Anterior cingulate cortex (tissue), 58 donors: ENCODE measurements at regions not wholly inside any gene's neighbourhood (a gene's known extent, or its start where the extent isn't known, plus 50 kb on each side); places are given as distances from the start of the nearest gene placed in this dataset.
"Not testable (repeated sequence)": the region's sequence is repeated elsewhere in the genome, so short reads cannot be mapped to it uniquely, and the experiment has no call there.

Experiments used
- DNase-seq, 58 donors: peaks; one replicate each; lab custom pipeline; 2025; lab: John Stamatoyannopoulos, UW

DNA sequence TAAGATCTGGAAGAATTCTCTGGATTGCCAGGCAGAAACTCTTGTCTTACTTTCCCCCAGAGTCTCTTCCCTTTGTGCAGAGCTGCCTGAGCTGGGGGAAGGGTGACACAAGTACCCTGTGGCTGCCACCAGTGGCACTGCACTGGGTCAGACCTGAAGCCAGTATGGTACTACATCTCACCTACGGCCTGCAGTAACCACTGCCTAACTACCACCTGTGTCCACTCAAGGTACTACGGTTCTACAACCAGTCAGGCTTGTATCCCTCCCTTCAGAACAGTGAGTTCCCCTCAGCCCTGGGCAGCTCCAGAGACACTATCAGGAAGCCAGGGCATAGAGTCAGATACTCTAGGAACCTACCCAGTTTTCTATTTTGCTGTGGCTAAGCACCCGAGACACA lies 212.0 kb upstream of the POU5F2 start:
- no peak for DNase-seq

DNA sequence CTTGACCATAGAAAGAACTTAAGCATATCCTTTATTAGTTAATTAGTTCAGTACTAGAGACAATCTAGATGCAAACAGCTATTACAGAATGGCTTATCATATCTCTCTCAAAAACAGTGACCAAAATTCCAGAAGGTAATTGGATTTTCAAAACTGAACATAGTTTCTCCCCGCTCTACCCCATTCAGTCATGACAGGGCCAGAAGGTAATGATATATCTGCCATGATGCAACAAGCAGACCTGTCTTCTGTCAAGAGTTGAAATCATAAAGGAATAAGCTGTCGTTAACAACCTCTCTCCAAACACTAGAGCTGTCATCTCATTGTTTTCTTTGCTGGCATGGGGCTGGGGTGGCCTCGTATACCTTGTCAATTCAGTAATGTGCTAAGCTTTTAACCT lies 200.5 kb upstream of the POU5F2 start:
- no peak for DNase-seq

DNA sequence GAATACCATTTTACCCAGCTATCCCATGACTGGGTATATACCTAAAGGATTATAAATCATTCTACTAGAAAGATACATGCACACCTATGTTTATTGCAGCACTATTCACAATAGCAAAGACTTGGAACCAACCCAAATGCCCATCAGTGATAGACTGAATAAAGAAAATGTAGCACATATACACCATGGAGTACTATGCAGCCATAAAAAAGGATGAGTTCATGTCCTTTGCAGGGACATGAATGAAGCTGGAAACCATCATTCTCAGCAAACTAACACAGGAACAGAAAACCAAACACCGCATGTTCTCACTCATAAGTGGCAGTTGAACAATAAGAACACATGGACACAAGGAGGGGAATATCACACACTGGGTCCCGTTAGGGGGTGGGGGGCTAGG lies 191.9 kb upstream of the POU5F2 start:
- not testable (repeated sequence) for DNase-seq

- no peak for DNase-seq
Measured at GRCh38 chr5:93930098-93930497, 188.7 kb upstream of the POU5F2 start.

GRCh38 chr5:93929131-93929530 lies 187.7 kb upstream of the POU5F2 start:
- DNase-seq, result no peak

DNA sequence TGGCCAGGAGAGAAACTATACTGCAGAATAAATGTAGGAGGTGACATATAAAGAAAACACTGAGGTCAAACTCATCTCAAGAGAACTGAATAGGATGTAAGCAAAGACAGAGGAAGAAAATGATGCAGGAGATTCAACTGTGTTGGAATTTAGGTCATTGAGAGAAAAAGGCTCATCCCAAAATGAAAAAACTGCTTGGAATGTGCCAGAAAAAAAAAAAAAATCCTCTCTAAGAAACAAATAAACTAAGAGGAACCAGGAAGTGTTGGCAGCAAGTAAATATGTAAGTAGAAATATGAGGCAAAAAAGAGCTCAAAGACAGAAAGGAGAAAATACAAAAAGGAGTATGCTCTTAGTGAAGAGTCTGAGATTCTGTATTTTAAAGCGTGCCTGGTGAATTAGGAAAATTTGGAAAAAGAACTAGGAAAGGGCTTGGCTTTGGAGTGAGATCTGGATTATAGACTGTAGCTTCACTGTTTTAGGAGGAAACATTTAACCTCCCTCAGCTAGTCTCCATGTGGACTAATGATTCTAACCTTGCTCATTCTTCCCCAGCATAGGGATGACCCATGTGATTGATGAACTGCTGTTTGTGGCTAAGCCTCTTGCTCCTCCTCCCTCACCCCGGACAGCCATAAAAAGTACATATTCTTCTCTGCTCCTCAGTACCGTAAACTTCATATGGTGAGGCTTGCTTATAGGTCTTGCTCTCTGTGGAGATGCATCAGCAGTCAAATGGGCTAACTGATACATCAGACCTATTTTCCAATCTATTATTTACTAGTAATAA lies 185.6 kb upstream of the POU5F2 start:
- DNase-seq, result no peak

DNA sequence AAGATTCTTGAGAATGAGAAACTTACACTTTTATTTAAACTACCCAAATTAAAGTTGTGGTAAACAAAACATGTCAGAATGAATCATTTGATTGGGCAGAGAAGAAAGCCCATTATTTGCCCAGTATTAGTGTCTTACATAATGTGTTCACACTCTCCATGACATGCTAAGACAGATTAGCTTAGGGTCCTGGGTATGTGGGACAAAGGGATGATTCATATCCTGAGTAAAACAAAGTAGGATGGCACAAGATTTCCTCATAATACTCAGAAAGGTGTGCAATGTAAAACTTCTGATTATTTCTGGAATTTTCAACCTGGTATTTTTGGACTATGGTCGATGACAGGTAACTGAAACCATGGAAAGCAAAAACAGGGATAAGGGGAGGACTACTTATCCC lies 183.9 kb upstream of the POU5F2 start:
- DNase-seq, result no peak

DNA sequence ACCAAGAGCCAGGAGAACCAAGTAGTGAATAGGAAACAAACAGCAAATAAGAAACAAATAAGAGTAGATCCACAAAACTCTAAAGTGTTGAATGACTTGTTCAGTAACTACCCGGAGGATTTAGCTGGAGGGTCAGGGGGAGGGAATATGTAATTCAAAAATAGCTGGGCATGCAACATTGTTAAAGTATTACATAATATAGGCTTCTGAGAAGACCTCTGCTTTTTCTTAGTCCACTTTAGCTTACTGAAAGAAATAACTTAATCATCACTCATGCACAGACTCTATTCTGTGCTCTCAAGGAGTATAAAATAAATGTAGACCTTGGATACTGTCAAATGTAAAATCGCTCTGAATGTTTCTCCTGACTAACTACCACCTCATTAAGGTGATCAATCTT lies 183.2 kb upstream of the POU5F2 start:
- DNase-seq, result no peak

DNA sequence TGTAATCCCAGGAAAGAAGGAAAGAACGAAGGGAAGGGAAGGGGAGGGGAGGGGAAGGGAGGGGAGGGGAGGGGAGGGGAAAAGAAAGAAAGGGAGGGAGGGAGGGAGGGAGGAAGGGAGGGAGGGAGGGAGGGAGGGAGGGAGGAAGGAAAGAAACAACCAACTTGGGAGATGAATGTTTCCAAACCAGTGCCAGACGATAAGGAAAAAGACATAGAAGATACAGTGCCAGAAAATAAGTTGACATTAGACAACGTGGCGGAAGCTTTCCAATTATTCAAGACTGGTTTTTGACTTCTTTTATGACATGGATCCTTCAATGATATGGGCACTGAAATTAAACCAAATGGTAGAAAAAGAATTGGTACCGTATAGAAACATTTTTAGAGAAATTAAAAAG lies 181.2 kb upstream of the POU5F2 start:
- no peak for DNase-seq

DNA sequence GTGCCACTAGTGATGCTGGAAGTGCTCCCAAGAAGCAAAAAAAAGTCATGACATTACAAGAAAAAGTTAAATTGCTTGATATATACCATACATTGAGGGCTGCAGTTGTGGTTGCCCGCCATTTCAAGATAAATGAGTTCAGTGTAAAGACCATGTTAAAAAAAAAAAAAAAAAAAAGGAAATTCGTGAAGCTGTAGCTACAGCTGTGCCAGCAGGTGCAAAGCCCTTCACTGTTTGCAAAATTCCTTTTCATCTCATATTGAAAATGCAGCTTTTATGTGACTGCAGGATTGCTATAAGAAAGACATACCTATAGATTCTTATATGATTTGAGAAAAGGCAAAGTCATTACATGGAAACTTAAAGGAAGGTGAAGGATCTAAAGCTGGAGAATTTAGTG lies 179.6 kb upstream of the POU5F2 start:
- DNase-seq, result no peak

- DNase-seq, result no peak
Measured at GRCh38 chr5:93916872-93917271, 175.5 kb upstream of the POU5F2 start.

- peak in 1 of 58 donors; percentile 2 for DNase-seq
Measured at GRCh38 chr5:93915142-93915553, 173.7 kb upstream of the POU5F2 start.

- peak in 1 of 58 donors; percentile 4 for DNase-seq
Measured at GRCh38 chr5:93911609-93912008, 170.2 kb upstream of the POU5F2 start.

GRCh38 chr5:93909356-93909755 lies 168.0 kb upstream of the POU5F2 start:
- DNase-seq, result no peak

DNA sequence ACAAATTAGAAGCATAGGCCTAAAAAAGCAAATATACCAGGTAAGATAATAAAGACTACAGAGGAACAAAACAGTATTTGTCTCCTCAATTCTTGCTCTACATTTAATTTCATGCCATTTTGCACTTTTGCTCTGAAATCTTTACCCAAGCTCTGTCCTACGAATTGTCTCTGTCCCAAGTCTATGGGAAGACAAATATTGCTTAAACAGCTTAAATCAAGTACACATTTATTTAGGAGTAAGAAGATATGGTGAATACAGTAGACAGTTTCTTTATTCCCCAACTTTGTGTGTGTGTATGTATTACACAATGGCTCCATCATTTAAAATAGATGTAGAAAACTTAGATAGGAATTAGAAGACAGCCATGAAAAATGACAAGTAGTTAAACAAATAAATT lies 163.5 kb upstream of the POU5F2 start:
- DNase-seq, result no peak

GRCh38 chr5:93902288-93902687 lies 160.9 kb upstream of the POU5F2 start:
- DNase-seq, result no peak

DNA sequence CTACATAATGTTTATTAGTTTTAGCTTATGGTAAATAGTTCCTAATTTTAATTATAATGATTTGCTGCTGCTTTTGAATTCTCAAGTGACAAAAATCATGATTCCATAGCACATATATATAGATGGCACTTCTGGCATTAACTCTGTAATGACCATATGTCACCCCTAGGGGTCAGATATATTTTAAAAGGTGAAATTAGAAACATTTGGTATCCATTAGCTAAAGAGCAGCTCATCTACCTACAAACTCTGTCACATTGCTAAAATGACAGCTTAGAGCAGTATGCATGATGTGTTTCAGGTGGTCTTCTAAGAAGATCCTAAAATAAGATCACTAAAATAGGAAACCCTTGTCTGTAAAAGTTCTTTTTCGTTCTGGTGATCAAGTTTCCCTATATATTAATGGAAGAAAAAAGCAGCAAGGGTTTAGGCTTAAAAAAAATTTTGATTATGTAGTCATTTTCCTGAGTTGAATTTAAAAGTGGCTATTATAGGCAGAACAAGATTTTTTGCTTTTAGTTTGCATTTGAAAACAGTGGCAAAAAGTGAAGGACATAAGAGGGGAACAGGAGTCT lies 157.7 kb upstream of the POU5F2 start:
- no peak for DNase-seq

- peak in 2 of 58 donors; percentile 1 to 46 for DNase-seq
Measured at GRCh38 chr5:93894601-93895354, 153.4 kb upstream of the POU5F2 start.

DNA sequence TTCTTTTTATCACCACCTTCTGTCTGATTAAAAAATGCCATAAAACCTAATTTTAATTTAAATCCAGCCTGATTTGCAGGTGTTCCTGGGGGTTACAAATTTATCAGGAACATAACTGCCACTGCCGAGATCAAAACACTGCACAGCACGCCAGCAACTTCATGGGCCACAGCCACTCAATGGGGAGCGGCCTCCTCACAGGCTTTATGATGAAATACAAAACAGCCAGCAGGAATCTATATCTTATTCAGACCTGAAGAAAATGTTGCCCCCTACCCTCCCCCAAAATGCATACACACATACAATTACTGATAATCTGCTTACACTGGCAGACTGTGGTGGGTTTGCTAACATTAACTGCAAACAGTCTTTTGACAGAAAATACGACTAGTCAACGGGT lies 151.7 kb upstream of the POU5F2 start:
- DNase-seq, result no peak

GRCh38 chr5:93892481-93892880 lies 151.1 kb upstream of the POU5F2 start:
- no peak for DNase-seq
